NCI-H774 (cell line): ENCODE measurements at regions not wholly inside any gene's neighbourhood (a gene's known extent, or its start where the extent isn't known, plus 50 kb on each side); places are given as distances from the start of the nearest gene placed in this dataset.
A peak's percentile ranks its signal among the peaks of the same experiment; 100 is the strongest.
"Not testable (repeated sequence)": the region's sequence is repeated elsewhere in the genome, so short reads cannot be mapped to it uniquely, and the experiment has no call there.

Experiments
- DNase-seq: peaks from one replicate; lab custom pipeline; 2025; lab: John Stamatoyannopoulos, UW

GRCh38 chr5:53368516-53368915 lies 111.9 kb upstream of the FST start:
- no peak for DNase-seq

- no peak for DNase-seq
These were observed 111.3 kb upstream of the FST start for GRCh38 chr5:53368966-53369605.

- no peak for DNase-seq
These were observed 110.7 kb upstream of the FST start for GRCh38 chr5:53369681-53370080.

GRCh38 chr5:53373451-53374158 lies 106.8 kb upstream of the FST start:
- DNase-seq: peak; percentile 46

GRCh38 chr5:53376853-53377252 lies 103.6 kb upstream of the FST start:
- no peak for DNase-seq

GRCh38 chr5:53378190-53378589 lies 102.2 kb upstream of the FST start:
- DNase-seq: no peak

GRCh38 chr5:53378590-53379247 lies 101.7 kb upstream of the FST start:
- DNase-seq: no peak

- no peak for DNase-seq
These were observed 94.1 kb upstream of the FST start for GRCh38 chr5:53386341-53386740.

- DNase-seq: no peak
These were observed 91.3 kb upstream of the FST start for GRCh38 chr5:53389093-53389492.

- DNase-seq: no peak
These were observed 88.4 kb upstream of the FST start for GRCh38 chr5:53392073-53392472.

GRCh38 chr5:53394808-53395207 lies 85.6 kb upstream of the FST start:
- DNase-seq: no peak

GRCh38 chr5:53397141-53397757 lies 83.2 kb upstream of the FST start:
- DNase-seq: no peak

- no peak for DNase-seq
These were observed 82.6 kb upstream of the FST start for GRCh38 chr5:53397845-53398244.

- DNase-seq: no peak
These were observed 80.3 kb upstream of the FST start for GRCh38 chr5:53399926-53400697.

GRCh38 chr5:53403291-53403690 lies 77.1 kb upstream of the FST start:
- no peak for DNase-seq

GRCh38 chr5:53403758-53404157 lies 76.7 kb upstream of the FST start:
- DNase-seq: no peak

- no peak for DNase-seq
These were observed 75.0 kb upstream of the FST start for GRCh38 chr5:53405396-53405795.

GRCh38 chr5:53406630-53407316 lies 73.7 kb upstream of the FST start:
- no peak for DNase-seq

- no peak for DNase-seq
These were observed 73.1 kb upstream of the FST start for GRCh38 chr5:53407373-53407772.

GRCh38 chr5:53411388-53411787 lies 69.0 kb upstream of the FST start:
- no peak for DNase-seq

- not testable (repeated sequence) for DNase-seq
These were observed 67.9 kb upstream of the FST start for GRCh38 chr5:53412499-53412898.
